SK-N-SH (cell line): ENCODE measurements at regions not wholly inside any gene's neighbourhood (a gene's known extent, or its start where the extent isn't known, plus 50 kb on each side); places are given as distances from the start of the nearest gene placed in this dataset.
"Not testable (repeated sequence)": the region's sequence is repeated elsewhere in the genome, so short reads cannot be mapped to it uniquely, and the experiment has no call there.

Experiments used
- CTCF ChIA-PET: fragments of 300-600, 350-600 bp; formaldehyde crosslinking; extraction: SDS; loops from one replicate; lab custom pipeline; 2021; lab: Yijun Ruan, JAX
- POLR2A ChIA-PET: fragments of 350-600 bp; sonication (Branson Sonifier 250); formaldehyde crosslinking; extraction: SDS; loops from one replicate; lab custom pipeline; 2020; ENCODE audit warnings: antibody characterized with exemption, inconsistent platforms; lab: Yijun Ruan, JAX
- DNase-seq: peaks from one replicate; pipeline ENCODE4 v3.0.0; 2012
- H2AFZ ChIP-seq: fragments of 200-600 bp; sonication (generic); 2 replicates; pipeline ENCODE4 v1.8.1; 2016; ENCODE audit warnings: antibody characterized with exemption, mild to moderate bottlenecking, low read depth
- H3F3A ChIP-seq: fragments of 200-600 bp; sonication (generic); replicated peaks from 2 replicates; pipeline ENCODE3; 2016; ENCODE audit warnings: antibody characterized with exemption, mild to moderate bottlenecking; ENCODE audit not compliant: insufficient read depth
- H3K27ac ChIP-seq, 2 experiments: fragments of 200-500 bp in 1 of 2; fragments of 200-600 bp in 1 of 2; sonication (Bioruptor generic) in 1 of 2; sonication (generic), shearing (Covaris generic) in 1 of 2; 2 replicates each; pipeline versions ENCODE4 v1.5.1 to v1.6.1; 2014 to 2016; ENCODE audit warnings: low read depth in 2 of 2, inconsistent platforms in 1 of 2, low read length in 1 of 2, mild to moderate bottlenecking in 1 of 2, mixed read lengths in 1 of 2
- H3K27me3 ChIP-seq: fragments of 200-600 bp; sonication (generic), shearing (Covaris generic); 2 replicates; pipeline ENCODE4 v1.6.1; 2016; ENCODE audit warnings: mixed run types; ENCODE audit not compliant: insufficient read depth
- H3K36me3 ChIP-seq, 2 experiments: fragments of 200-500 bp in 1 of 2; fragments of 200-600 bp in 1 of 2; sonication (Bioruptor generic) in 1 of 2; sonication (generic) in 1 of 2; replicated peaks in 1 of 2; 2 replicates each; pipeline versions ENCODE3 to v1.5.1; 2014 to 2016; ENCODE audit warnings: low read length in 1 of 2, mild to moderate bottlenecking in 1 of 2; ENCODE audit not compliant: insufficient read depth in 2 of 2, control insufficient read depth in 1 of 2
- H3K4me1 ChIP-seq, 2 experiments: fragments of 200-500 bp in 1 of 2; fragments of 200-600 bp in 1 of 2; sonication (Bioruptor generic) in 1 of 2; sonication (generic), shearing (Covaris generic) in 1 of 2; 2 replicates each; pipeline versions ENCODE4 v1.5.1 to v1.6.1; 2014 to 2016; ENCODE audit warnings: low read depth in 1 of 2, low read length in 1 of 2, mixed run types in 1 of 2; ENCODE audit not compliant: insufficient read depth in 2 of 2, control insufficient read depth in 1 of 2
- H3K4me2 ChIP-seq: fragments of 200-600 bp; sonication (generic), shearing (Covaris generic); 2 replicates; pipeline ENCODE4 v1.6.1; 2017; ENCODE audit warnings: mixed run types
- H3K4me3 ChIP-seq, 2 experiments: fragments of 200-500 bp in 1 of 2; fragments of 200-600 bp in 1 of 2; sonication (Bioruptor generic) in 1 of 2; sonication (generic), shearing (Covaris generic) in 1 of 2; 2 replicates each; pipeline versions ENCODE4 v1.5.1 to v1.8.1; 2014 to 2016; ENCODE audit warnings: low read depth in 2 of 2, inconsistent platforms in 1 of 2, low read length in 1 of 2, mild to moderate bottlenecking in 1 of 2, mixed read lengths in 1 of 2, moderate library complexity in 1 of 2
- H3K79me2 ChIP-seq: fragments of 200-600 bp; sonication (generic); 2 replicates; pipeline ENCODE4 v1.8.1; 2017; ENCODE audit warnings: mild to moderate bottlenecking; ENCODE audit not compliant: insufficient read depth
- H3K9ac ChIP-seq: fragments of 200-600 bp; sonication (generic); 2 replicates; pipeline ENCODE4 v1.6.1; 2017; ENCODE audit warnings: mixed run types
- H3K9me2 ChIP-seq: fragments of 200-600 bp; sonication (generic); 2 replicates; pipeline ENCODE4 v1.6.1; 2017; ENCODE audit warnings: mixed run types
- H3K9me3 ChIP-seq: fragments of 200-600 bp; sonication (generic); 2 replicates; pipeline ENCODE4 v1.6.1; 2017; ENCODE audit warnings: mixed run types, mild to moderate bottlenecking, moderate library complexity
- H4K20me1 ChIP-seq: fragments of 200-600 bp; sonication (generic); 2 replicates; pipeline ENCODE4 v1.6.1; 2017; ENCODE audit warnings: mild to moderate bottlenecking, mixed run types; ENCODE audit not compliant: insufficient read depth
- FOXJ3 ChIP-seq: sonication (generic); formaldehyde crosslinking; IDR thresholded peaks from 2 replicates; pipeline ENCODE4 v1.5.1; 2020; ENCODE audit warnings: mild to moderate bottlenecking, missing genetic modification reagents
- GATA2 ChIP-seq: sonication (generic); formaldehyde crosslinking; IDR thresholded peaks from 2 replicates; pipeline ENCODE4 v1.5.0; 2020; ENCODE audit warnings: mild to moderate bottlenecking, missing genetic modification reagents
- IRF3 ChIP-seq: fragments of 150-350 bp; IDR thresholded peaks from 2 replicates; pipeline ENCODE4 v1.6.1; 2016; ENCODE audit warnings: mild to moderate bottlenecking, low read depth, low read length
- MAX ChIP-seq: IDR thresholded peaks from 2 replicates; pipeline ENCODE4 v1.4.0; 2012; ENCODE audit warnings: low read depth
- NFIC ChIP-seq: IDR thresholded peaks from 2 replicates; pipeline ENCODE4 v1.4.0; 2012; ENCODE audit warnings: borderline replicate concordance
- PBX3 ChIP-seq: IDR thresholded peaks from 2 replicates; pipeline ENCODE4; 2012
- REST ChIP-seq: IDR thresholded peaks from 2 replicates; pipeline ENCODE4 v1.6.1; 2012; ENCODE audit warnings: mild to moderate bottlenecking, low read depth, low read length, moderate library complexity
- RXRA ChIP-seq: IDR thresholded peaks from 2 replicates; pipeline ENCODE4 v1.4.0; 2012; ENCODE audit warnings: low read depth, mild to moderate bottlenecking, borderline replicate concordance
- TAF1 ChIP-seq: IDR thresholded peaks from 2 replicates; pipeline ENCODE4 v1.6.1; 2012; ENCODE audit warnings: low read depth, mild to moderate bottlenecking, low read length, moderate library complexity, borderline replicate concordance
- TCF12 ChIP-seq: IDR thresholded peaks from 2 replicates; pipeline ENCODE4 v1.4.0; 2012
- YY1 ChIP-seq: IDR thresholded peaks from 2 replicates; pipeline ENCODE4 v1.4.0; 2012; ENCODE audit warnings: low read depth, mild to moderate bottlenecking
- ZBTB33 ChIP-seq: IDR thresholded peaks from 2 replicates; pipeline ENCODE4 v1.4.0; 2012; ENCODE audit warnings: low read depth, borderline replicate concordance
- WGBS: methylation state at CpG from one replicate; pipeline ENCODE4 v1.1.6; 2017; ENCODE audit warnings: low lambda C conversion rate; 5-methylcytosine and 5-hydroxymethylcytosine counted together

GRCh38 chrX:739611-740010 is 109.0 kb downstream of the SHOX start:
- no peak overlapping the region for H3K4me3 ChIP-seq
- 0% methylated on average over 10 of the region's 10 CpGs for WGBS
- no peak overlapping the region for H2AFZ ChIP-seq
- TF ChIP-seq PBX3 (no peak), YY1 (no peak), TCF12 (no peak), FOXJ3 (no peak), RXRA (no peak), MAX (no peak), GATA2 (CRISPR knock-in tag) (no peak), TAF1 (no peak), NFIC (no peak), IRF3 (no peak), REST (no peak), ZBTB33 (no peak)
- H3K4me1 ChIP-seq = no peaks in the 10 kb centered on the region
- H3F3A ChIP-seq = no peaks in the 10 kb centered on the region
- no peak overlapping the region for H3K9ac ChIP-seq
- H3K27ac ChIP-seq = no peak overlapping the region
- H4K20me1 ChIP-seq = no peaks in the 10 kb centered on the region
- no peaks in the 10 kb centered on the region for H3K9me3 ChIP-seq
- DNase-seq = no peak
- no peaks in the 10 kb centered on the region for H3K9me2 ChIP-seq
- ChIA-PET POLR2A (no interaction called here), CTCF (no interaction called here)
- H3K27me3 ChIP-seq = no peaks in the 10 kb centered on the region; the same call in 1 of the 2 replicates
- no peaks in the 10 kb centered on the region for H3K36me3 ChIP-seq
- no peaks in the 10 kb centered on the region for H3K79me2 ChIP-seq
- no peak overlapping the region for H3K4me2 ChIP-seq

GRCh38 chrX:737021-737420 is 106.4 kb downstream of the SHOX start:
- 70% methylated on average over 3 of the region's 3 CpGs for WGBS
- H3K79me2 ChIP-seq, H3K27ac ChIP-seq, H2AFZ ChIP-seq, DNase-seq, CTCF ChIA-PET, H3K27me3 ChIP-seq, H3K4me2 ChIP-seq, H3K9me3 ChIP-seq, H3K36me3 ChIP-seq, POLR2A ChIA-PET, H3K4me1 ChIP-seq, H3K9me2 ChIP-seq, H3K9ac ChIP-seq, H3K4me3 ChIP-seq, H4K20me1 ChIP-seq, H3F3A ChIP-seq: not testable (repeated sequence)
